Thyroid gland (tissue), 4 donors: ENCODE measurements at regions not wholly inside any gene's neighbourhood (a gene's known extent, or its start where the extent isn't known, plus 50 kb on each side); places are given as distances from the start of the nearest gene placed in this dataset.

ENCODE experiments used
- DNase-seq, 2 donors: peaks; one replicate each; pipeline ENCODE4 v3.0.0-alpha.2; 2019
- H3K27ac ChIP-seq, 3 donors: fragments of 200-600 bp; sonication (generic); 1 replicate in 2 of 3; 2 replicates in 1 of 3; pipeline ENCODE4 v1.5.1; 2016 to 2019; ENCODE audit warnings: mild to moderate bottlenecking in 1 of 3, moderate library complexity in 1 of 3
- H3K27me3 ChIP-seq: fragments of 200-600 bp; sonication (generic); one replicate; pipeline ENCODE4 v1.5.1; 2019
- H3K36me3 ChIP-seq, 2 donors: fragments of 200-600 bp; sonication (generic); one replicate each; pipeline ENCODE4 v1.5.1; 2016 to 2019
- H3K4me1 ChIP-seq, 2 donors: fragments of 200-600 bp; sonication (generic); one replicate each; pipeline ENCODE4 v1.5.1; 2017 to 2019
- H3K4me3 ChIP-seq, 3 donors: fragments of 200-600 bp; sonication (generic); replicated peaks in 1 of 3; 1 replicate in 2 of 3; 2 replicates in 1 of 3; pipeline ENCODE4 v1.5.1; 2016; ENCODE audit warnings: mild to moderate bottlenecking in 1 of 3
- H3K9me3 ChIP-seq: fragments of 200-600 bp; sonication (generic); one replicate; pipeline ENCODE4 v1.5.1; 2017
- CTCF ChIP-seq, 6 experiments: fragments of 200-600 bp in 3 of 6; fragments of 450-650 bp in 3 of 6; sonication (generic) in 3 of 6; IDR thresholded peaks; one replicate each; pipeline ENCODE4 v1.5.1; 2016 to 2019; ENCODE audit warnings: antibody characterized with exemption in 6 of 6, mild to moderate bottlenecking in 2 of 6, inconsistent platforms in 1 of 6, moderate library complexity in 1 of 6
- POLR2A ChIP-seq, 2 donors: fragments of 450-650 bp; IDR thresholded peaks; one replicate each; pipeline ENCODE4 v1.6.1; 2017; ENCODE audit warnings: antibody characterized with exemption in 2 of 2, mild to moderate bottlenecking in 2 of 2, moderate library complexity in 1 of 2
- WGBS, 2 donors: methylation state at CpG; one replicate each; pipeline ENCODE4 v1.1.5; 2017; 5-methylcytosine and 5-hydroxymethylcytosine counted together
- intact Hi-C: fragments of 100-400 bp; cut with DNase I; formaldehyde crosslinking; loops from one replicate; pipeline ENCODE4 v1.15.1; 2023

- TF ChIP-seq POLR2A (IDR thresholded peaks at IDR 0.05): no peak
- TF ChIP-seq CTCF (IDR thresholded peaks at IDR 0.05): no peak
- no peak for DNase-seq
- no peaks in the 10 kb centered on the region for H3K4me1 ChIP-seq
- intact Hi-C loops: no loop called here
- H3K27ac ChIP-seq: no peak overlapping the region
- 90 to 97% methylated on average over 3 of the region's 3 CpGs for WGBS, 2 donors
- no peaks in the 10 kb centered on the region for H3K27me3 ChIP-seq
- no peak overlapping the region for H3K4me3 ChIP-seq
- H3K36me3 ChIP-seq: no peaks in the 10 kb centered on the region
- no peaks in the 10 kb centered on the region for H3K9me3 ChIP-seq
Observed at GRCh38 chr18:1993866-1994265, 577.4 kb downstream of the METTL4 start.

- Histone ChIP-seq H3K27me3 (no peaks in the 10 kb centered on the region), H3K4me1 (no peaks in the 10 kb centered on the region), H3K27ac (no peak overlapping the region), H3K36me3 (no peaks in the 10 kb centered on the region), H3K9me3 (no peaks in the 10 kb centered on the region), H3K4me3 (no peak overlapping the region)
- no peak for TF ChIP-seq CTCF (IDR thresholded peaks at IDR 0.05)
- TF ChIP-seq POLR2A (IDR thresholded peaks at IDR 0.05): no peak
- WGBS, 2 donors: 54 to 63% methylated on average over 2 of the region's 2 CpGs
- intact Hi-C loops: no loop called here
- no peak for DNase-seq
Observed at GRCh38 chr18:1994471-1994870, 576.8 kb downstream of the METTL4 start.

- 50 to 61% methylated on average over 1 of the region's 1 CpG for WGBS, 2 donors
Observed at GRCh38 chr18:1995041-1995612, 576.2 kb downstream of the METTL4 start.

GRCh38 chr18:1998121-1998520 lies 573.2 kb downstream of the METTL4 start:
- DNase-seq: no peak
- no peaks in the 10 kb centered on the region for H3K27me3 ChIP-seq
- H3K27ac ChIP-seq: no peak overlapping the region
- intact Hi-C loops: no loop called here
- WGBS, 2 donors: 55 to 77% methylated on average over 2 of the region's 2 CpGs
- no peaks in the 10 kb centered on the region for H3K36me3 ChIP-seq
- H3K9me3 ChIP-seq: no peaks in the 10 kb centered on the region
- TF ChIP-seq CTCF (IDR thresholded peaks at IDR 0.05) (no peak), POLR2A (IDR thresholded peaks at IDR 0.05) (no peak)
- H3K4me1 ChIP-seq: no peaks in the 10 kb centered on the region
- H3K4me3 ChIP-seq: no peak overlapping the region

More at GRCh38 chr18:1995041-1995612, 576.2 kb downstream of the METTL4 start:
- Histone ChIP-seq H3K4me3 (no peak overlapping the region), H3K27ac (no peak overlapping the region), H3K27me3 (no peaks in the 10 kb centered on the region), H3K4me1 (no peaks in the 10 kb centered on the region), H3K36me3 (no peaks in the 10 kb centered on the region), H3K9me3 (no peaks in the 10 kb centered on the region)
- intact Hi-C loops: no loop called here
- no peak for DNase-seq
- no peak for TF ChIP-seq CTCF (IDR thresholded peaks at IDR 0.05)
- no peak for TF ChIP-seq POLR2A (IDR thresholded peaks at IDR 0.05)

GRCh38 chr18:1999387-1999786 lies 571.9 kb downstream of the METTL4 start:
- TF ChIP-seq CTCF (IDR thresholded peaks at IDR 0.05) (no peak), POLR2A (IDR thresholded peaks at IDR 0.05) (no peak)
- Histone ChIP-seq H3K9me3 (no peaks in the 10 kb centered on the region), H3K4me1 (no peaks in the 10 kb centered on the region), H3K36me3 (no peaks in the 10 kb centered on the region), H3K4me3 (no peak overlapping the region), H3K27ac (no peak overlapping the region), H3K27me3 (no peaks in the 10 kb centered on the region)
- intact Hi-C loops: no loop called here
- 82 to 83% methylated on average over 3 of the region's 3 CpGs for WGBS, 2 donors
- DNase-seq: no peak
